ENCODE measurements at regions not wholly inside any gene's neighbourhood (a gene's known extent, or its start where the extent isn't known, plus 50 kb on each side); places are given as distances from the start of the nearest gene placed in this dataset.

DNA sequence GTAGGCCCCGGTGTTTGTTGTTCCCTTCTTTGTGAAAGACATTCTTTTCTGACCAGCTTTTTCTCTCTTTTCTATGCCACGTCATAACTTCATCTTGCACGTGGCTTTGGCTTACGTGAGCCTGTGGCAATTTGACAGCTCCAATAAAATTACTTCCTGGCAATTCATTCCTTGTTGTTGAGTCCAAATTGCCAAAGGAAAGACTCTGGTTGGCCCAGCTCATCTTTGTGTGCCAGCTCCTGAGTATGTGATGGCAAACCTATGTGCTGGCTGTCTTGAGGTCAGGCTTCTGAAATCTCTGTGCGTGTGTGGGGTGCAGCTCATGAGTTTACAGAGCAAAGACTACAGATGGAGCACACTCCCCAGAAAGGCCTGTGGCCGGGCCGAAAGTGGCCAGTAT is 272.5 kb upstream of the SGK1 start:
- no peak for TF ChIP-seq CTCF (IDR thresholded peaks at IDR 0.05; ENCODE audit: low read depth, low read length)
- no peak for DNase-seq (ENCODE audit: extremely low read depth, low read depth)

GRCh38 chr6:134590004-134590403 is 272.1 kb upstream of the SGK1 start:
- no peak for DNase-seq (ENCODE audit: extremely low read depth, low read depth)
- TF ChIP-seq CTCF (IDR thresholded peaks at IDR 0.05; ENCODE audit: low read depth, low read length): no peak

DNA sequence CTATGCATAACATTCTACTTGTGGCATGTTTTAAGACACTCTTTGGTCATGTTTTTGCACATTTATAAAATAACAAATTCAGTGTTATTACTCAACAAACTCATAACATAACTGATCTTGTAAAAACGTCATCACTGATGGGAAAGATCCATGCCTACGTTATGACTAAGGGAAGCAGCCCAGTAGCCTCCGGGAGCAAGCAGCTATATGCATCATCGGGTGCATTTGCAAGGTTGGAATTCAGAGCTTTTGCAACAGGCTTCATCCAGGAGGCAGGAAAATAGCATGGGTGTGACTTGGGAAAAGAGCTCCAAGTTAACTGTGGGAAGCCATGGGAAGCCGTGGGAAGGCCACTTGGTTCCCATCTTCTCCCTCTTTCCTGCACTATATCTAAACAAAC is 271.6 kb upstream of the SGK1 start:
- TF ChIP-seq CTCF (IDR thresholded peaks at IDR 0.05; ENCODE audit: low read depth, low read length): no peak
- peak; percentile 94 for DNase-seq (ENCODE audit: extremely low read depth, low read depth)

DNA sequence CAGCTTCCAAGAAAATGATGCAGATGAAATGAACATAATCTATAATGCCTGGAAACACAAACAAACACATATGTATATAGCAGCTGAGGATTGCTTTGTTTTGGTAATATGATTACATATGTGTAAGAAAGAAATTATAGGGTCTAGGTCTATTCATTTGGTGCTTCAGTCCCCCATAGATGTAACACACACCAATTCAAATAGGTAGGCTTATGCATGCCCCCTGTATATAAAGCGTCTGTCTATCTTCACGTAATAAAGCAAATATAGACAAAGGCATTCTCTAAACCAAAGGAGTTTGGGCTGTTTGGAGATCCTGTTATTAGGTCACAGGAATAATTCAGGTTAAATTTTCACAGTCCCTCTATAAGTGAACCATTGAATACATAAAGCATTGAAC is 270.4 kb upstream of the SGK1 start:
- no peak for TF ChIP-seq CTCF (IDR thresholded peaks at IDR 0.05; ENCODE audit: low read depth, low read length)
- no peak for DNase-seq (ENCODE audit: extremely low read depth, low read depth)

DNA sequence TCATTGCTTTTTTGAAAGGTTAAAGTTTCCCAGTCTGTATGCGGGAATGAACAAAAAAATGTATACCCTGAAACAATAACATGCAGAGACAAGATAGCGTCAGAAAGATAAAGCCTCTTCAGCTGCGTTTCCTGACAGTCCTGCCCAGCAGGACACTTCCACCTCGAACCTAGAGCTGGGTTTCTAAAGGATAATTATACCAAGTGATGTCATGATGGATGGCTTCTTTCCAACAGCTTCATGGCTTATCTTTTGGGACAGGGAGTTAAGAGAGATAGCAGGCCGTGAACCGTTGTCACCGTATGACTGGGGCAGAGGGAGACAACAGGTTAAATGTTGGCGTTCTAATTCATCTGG is 267.6 kb upstream of the SGK1 start:
- TF ChIP-seq CTCF (IDR thresholded peaks at IDR 0.05; ENCODE audit: low read depth, low read length): no peak
- DNase-seq (ENCODE audit: extremely low read depth, low read depth): no peak

DNA sequence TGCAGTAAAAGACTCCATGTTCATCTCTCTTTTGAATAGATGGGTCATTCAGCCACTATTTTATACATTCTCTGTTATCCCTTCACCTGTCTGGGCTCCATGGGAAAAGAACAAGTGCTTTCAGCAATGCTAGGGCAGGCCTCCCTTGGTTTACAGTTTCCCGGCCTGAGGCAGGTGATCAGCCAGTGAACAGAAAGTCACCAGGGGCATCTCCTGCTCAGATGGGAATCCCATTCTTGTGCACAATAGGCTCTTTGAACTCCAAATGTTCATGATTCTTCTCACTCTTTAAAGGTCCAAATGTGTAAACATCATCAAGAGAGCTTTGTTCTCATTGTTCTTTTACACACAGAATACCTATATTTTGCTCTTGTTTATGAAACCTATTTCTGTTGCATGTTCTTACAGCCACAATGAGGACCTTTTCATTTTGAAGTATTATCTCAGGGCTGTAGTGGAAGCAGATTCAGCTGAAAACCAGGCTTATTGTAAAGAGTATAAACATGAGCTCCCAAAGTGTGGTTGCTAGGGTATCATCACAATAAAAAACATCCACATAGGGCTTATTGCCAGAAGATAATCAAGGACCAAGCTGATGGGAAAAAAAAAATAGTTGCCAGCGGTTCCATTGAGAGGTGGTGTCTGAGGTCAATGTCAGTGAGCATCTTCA is 267.1 kb upstream of the SGK1 start:
- no peak for TF ChIP-seq CTCF (IDR thresholded peaks at IDR 0.05; ENCODE audit: low read depth, low read length)
- DNase-seq (ENCODE audit: extremely low read depth, low read depth): no peak

GRCh38 chr6:134577998-134578397 is 260.1 kb upstream of the SGK1 start:
- no peak for TF ChIP-seq CTCF (IDR thresholded peaks at IDR 0.05; ENCODE audit: low read depth, low read length)
- DNase-seq (ENCODE audit: extremely low read depth, low read depth): no peak

Data from AG09319 (cell line).